ENCODE measurements at regions not wholly inside any gene's neighbourhood (a gene's known extent, or its start where the extent isn't known, plus 50 kb on each side); places are given as distances from the start of the nearest gene placed in this dataset.

DNA sequence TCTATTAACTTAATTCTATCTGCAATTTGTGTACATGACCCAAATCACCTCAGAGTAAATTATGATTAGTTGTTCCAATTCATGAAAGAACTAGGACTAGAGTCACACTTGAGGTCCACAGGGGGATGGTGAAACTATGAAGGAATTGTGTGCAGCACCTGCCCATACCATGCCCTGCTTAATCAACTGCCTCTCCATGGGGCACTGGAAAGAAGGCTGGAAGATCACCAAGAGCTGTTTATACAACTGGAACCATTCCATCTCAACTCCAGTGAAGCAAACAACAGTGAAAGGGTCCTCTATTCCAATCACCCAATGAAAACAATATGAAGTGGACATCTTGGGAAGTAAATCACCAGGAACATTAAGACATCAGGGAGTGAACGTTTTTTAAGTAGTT lies 98.7 kb upstream of the SEMA3D start:
- TF ChIP-seq, protein P1, sequence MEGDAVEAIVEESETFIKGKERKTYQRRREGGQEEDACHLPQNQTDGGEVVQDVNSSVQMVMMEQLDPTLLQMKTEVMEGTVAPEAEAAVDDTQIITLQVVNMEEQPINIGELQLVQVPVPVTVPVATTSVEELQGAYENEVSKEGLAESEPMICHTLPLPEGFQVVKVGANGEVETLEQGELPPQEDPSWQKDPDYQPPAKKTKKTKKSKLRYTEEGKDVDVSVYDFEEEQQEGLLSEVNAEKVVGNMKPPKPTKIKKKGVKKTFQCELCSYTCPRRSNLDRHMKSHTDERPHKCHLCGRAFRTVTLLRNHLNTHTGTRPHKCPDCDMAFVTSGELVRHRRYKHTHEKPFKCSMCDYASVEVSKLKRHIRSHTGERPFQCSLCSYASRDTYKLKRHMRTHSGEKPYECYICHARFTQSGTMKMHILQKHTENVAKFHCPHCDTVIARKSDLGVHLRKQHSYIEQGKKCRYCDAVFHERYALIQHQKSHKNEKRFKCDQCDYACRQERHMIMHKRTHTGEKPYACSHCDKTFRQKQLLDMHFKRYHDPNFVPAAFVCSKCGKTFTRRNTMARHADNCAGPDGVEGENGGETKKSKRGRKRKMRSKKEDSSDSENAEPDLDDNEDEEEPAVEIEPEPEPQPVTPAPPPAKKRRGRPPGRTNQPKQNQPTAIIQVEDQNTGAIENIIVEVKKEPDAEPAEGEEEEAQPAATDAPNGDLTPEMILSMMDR (optimal IDR thresholded peaks at IDR 0.05 in 1 of 3, IDR thresholded peaks at IDR 0.05 in 1 of 3, conservative IDR thresholded peaks at IDR 0.05 in 1 of 3; ENCODE audit: extremely low read depth in 1 of 3, insufficient read depth in 2 of 3, low read length in 3 of 3) = no peak
- no peak for TF ChIP-seq EZH2 (IDR thresholded peaks at IDR 0.05; ENCODE audit: low read length)

Data from keratinocyte (primary cell).